Loucy (cell line): ENCODE measurements at regions not wholly inside any gene's neighbourhood (a gene's known extent, or its start where the extent isn't known, plus 50 kb on each side); places are given as distances from the start of the nearest gene placed in this dataset.

ENCODE experiments used
- H2AFZ ChIP-seq: fragments of 200-600 bp; sonication (generic); 2 replicates; pipeline ENCODE4 v1.6.0; 2016; ENCODE audit warnings: antibody characterized with exemption, mild to moderate bottlenecking, low read length, moderate library complexity
- H3F3A ChIP-seq: fragments of 200-600 bp; 2 replicates; pipeline ENCODE4 v1.6.0; 2016; ENCODE audit warnings: antibody characterized with exemption, low read depth, mild to moderate bottlenecking
- H3K27me3 ChIP-seq: fragments of 200-600 bp; sonication (generic); 2 replicates; pipeline ENCODE4 v1.6.1; 2014; ENCODE audit warnings: low read length, mild to moderate bottlenecking; ENCODE audit not compliant: insufficient read depth, poor library complexity, severe bottlenecking
- H3K36me3 ChIP-seq: fragments of 200-600 bp; sonication (generic); 2 replicates; pipeline ENCODE4 v1.6.1; 2016; ENCODE audit warnings: low read length; ENCODE audit not compliant: insufficient read depth
- H3K4me1 ChIP-seq: fragments of 200-600 bp; sonication (generic); 2 replicates; pipeline ENCODE4 v1.5.1; 2014; ENCODE audit warnings: low read length, mild to moderate bottlenecking; ENCODE audit not compliant: insufficient read depth, poor library complexity, severe bottlenecking
- H3K4me2 ChIP-seq: fragments of 200-600 bp; sonication (generic); 2 replicates; pipeline ENCODE4 v1.6.0; 2014; ENCODE audit warnings: antibody characterized with exemption, low read length, low read depth, mild to moderate bottlenecking; ENCODE audit not compliant: poor library complexity, severe bottlenecking
- H3K4me3 ChIP-seq: fragments of 200-600 bp; sonication (generic); 2 replicates; pipeline ENCODE4 v1.5.1; 2014; ENCODE audit warnings: low read length, mild to moderate bottlenecking, mixed read lengths; ENCODE audit not compliant: poor library complexity, severe bottlenecking
- H3K79me2 ChIP-seq: fragments of 200-600 bp; sonication (generic); 2 replicates; pipeline ENCODE4 v1.6.1; 2014; ENCODE audit warnings: low read length; ENCODE audit not compliant: insufficient read depth
- H3K9ac ChIP-seq: fragments of 200-600 bp; sonication (generic); 2 replicates; pipeline ENCODE4 v1.6.0; 2014; ENCODE audit warnings: mild to moderate bottlenecking, low read depth, low read length, moderate library complexity; ENCODE audit not compliant: poor library complexity, severe bottlenecking
- H3K9me2 ChIP-seq: fragments of 200-600 bp; sonication (generic); replicated peaks from 2 replicates; pipeline ENCODE4 v1.6.1; 2016; ENCODE audit warnings: low read depth, low read length, mixed read lengths
- H3K9me3 ChIP-seq: fragments of 200-600 bp; sonication (generic); 2 replicates; pipeline ENCODE4 v1.6.1; 2014; ENCODE audit warnings: mild to moderate bottlenecking, antibody characterized with exemption, low read length, low read depth; ENCODE audit not compliant: insufficient read depth
- H4K20me1 ChIP-seq: fragments of 200-600 bp; sonication (generic); 2 replicates; pipeline ENCODE4 v1.6.0; 2014; ENCODE audit warnings: antibody characterized with exemption, low read length, mild to moderate bottlenecking; ENCODE audit not compliant: insufficient read depth, poor library complexity, severe bottlenecking
- CTCF ChIP-seq: fragments of 200-600 bp; sonication (generic); conservative IDR thresholded peaks from 2 replicates; pipeline ENCODE4 v1.5.1; 2014; ENCODE audit warnings: mild to moderate bottlenecking, antibody characterized with exemption, low read length
- EZH2phosphoT487 ChIP-seq: fragments of 200-600 bp; IDR thresholded peaks from 2 replicates; pipeline ENCODE4 v1.6.1; 2018; ENCODE audit warnings: antibody characterized with exemption, mild to moderate bottlenecking, moderate library complexity, borderline replicate concordance

GRCh38 chr5:6843335-6843734 lies 130.1 kb downstream of the TENT4A start:
- no peak overlapping the region for H2AFZ ChIP-seq
- H4K20me1 ChIP-seq, result no peaks in the 10 kb centered on the region
- no peak for TF ChIP-seq EZH2phosphoT487
- TF ChIP-seq CTCF, result no peak
- H3K79me2 ChIP-seq, result no peaks in the 10 kb centered on the region
- H3K9ac ChIP-seq, result no peak overlapping the region
- H3K36me3 ChIP-seq, result no peaks in the 10 kb centered on the region
- no peaks in the 10 kb centered on the region for H3K9me3 ChIP-seq
- H3K27me3 ChIP-seq, result no peaks in the 10 kb centered on the region
- H3K4me3 ChIP-seq, result no peak overlapping the region
- H3K4me1 ChIP-seq, result no peaks in the 10 kb centered on the region
- H3K4me2 ChIP-seq, result no peak overlapping the region
- H3F3A ChIP-seq, result no peaks in the 10 kb centered on the region
- no peaks in the 10 kb centered on the region for H3K9me2 ChIP-seq

- Histone ChIP-seq H3K27me3 (no peaks in the 10 kb centered on the region), H3K4me3 (no peak overlapping the region), H3K4me2 (no peak overlapping the region), H3K9me2 (no peaks in the 10 kb centered on the region), H3K36me3 (no peaks in the 10 kb centered on the region), H3K4me1 (no peaks in the 10 kb centered on the region), H3K9me3 (no peaks in the 10 kb centered on the region), H3F3A (no peaks in the 10 kb centered on the region), H4K20me1 (no peaks in the 10 kb centered on the region), H2AFZ (no peak overlapping the region), H3K79me2 (no peaks in the 10 kb centered on the region), H3K9ac (no peak overlapping the region)
- no peak for TF ChIP-seq CTCF
- no peak for TF ChIP-seq EZH2phosphoT487
These were observed 130.6 kb downstream of the TENT4A start for GRCh38 chr5:6843821-6844220.

- no peaks in the 10 kb centered on the region for H3K27me3 ChIP-seq
- no peaks in the 10 kb centered on the region for H3K4me1 ChIP-seq
- no peak overlapping the region for H3K4me2 ChIP-seq
- no peak overlapping the region for H2AFZ ChIP-seq
- no peaks in the 10 kb centered on the region for H3K9me2 ChIP-seq
- no peaks in the 10 kb centered on the region for H3F3A ChIP-seq
- H3K36me3 ChIP-seq, result no peaks in the 10 kb centered on the region
- H3K9ac ChIP-seq, result no peak overlapping the region
- no peaks in the 10 kb centered on the region; the same call in 1 of the 2 replicates for H3K9me3 ChIP-seq
- no peaks in the 10 kb centered on the region for H3K79me2 ChIP-seq
- no peak overlapping the region for H3K4me3 ChIP-seq
- TF ChIP-seq EZH2phosphoT487 (no peak), CTCF (no peak)
- no peaks in the 10 kb centered on the region for H4K20me1 ChIP-seq
These were observed 132.6 kb downstream of the TENT4A start for GRCh38 chr5:6845856-6846255.
